ENCODE measurements at regions not wholly inside any gene's neighbourhood (a gene's known extent, or its start where the extent isn't known, plus 50 kb on each side); places are given as distances from the start of the nearest gene placed in this dataset.

- no peaks in the 10 kb centered on the region for H3K9me3 ChIP-seq
- H3K27ac ChIP-seq = no peak overlapping the region
- peaks cover 2% of the 10 kb centered on the region for H3K4me1 ChIP-seq
- no peak overlapping the region for H3K4me3 ChIP-seq
- no peaks in the 10 kb centered on the region for H3K36me3 ChIP-seq
- no peak for TF ChIP-seq POLR2AphosphoS5 (IDR thresholded peaks at IDR 0.05)
- TF ChIP-seq POLR2A (IDR thresholded peaks at IDR 0.05) = no peak
- no peak for TF ChIP-seq EP300 (IDR thresholded peaks at IDR 0.05)
- no peak for TF ChIP-seq CTCF (IDR thresholded peaks at IDR 0.05)
- no peaks in the 10 kb centered on the region for H3K27me3 ChIP-seq
- no peak for DNase-seq (ENCODE audit: low spot score in 2 of 2)
These were observed 226.1 kb upstream of the GJE1 start for GRCh38 chr6:141906569-141907080.

GRCh38 chr6:141890661-141891060 lies 242.1 kb upstream of the GJE1 start:
- TF ChIP-seq POLR2AphosphoS5 (IDR thresholded peaks at IDR 0.05) = no peak
- no peaks in the 10 kb centered on the region for H3K4me1 ChIP-seq
- no peaks in the 10 kb centered on the region for H3K27me3 ChIP-seq
- no peak for DNase-seq (ENCODE audit: low spot score in 2 of 2)
- no peaks in the 10 kb centered on the region for H3K36me3 ChIP-seq
- no peaks in the 10 kb centered on the region for H3K9me3 ChIP-seq
- 80% methylated on average over 2 of the region's 2 CpGs for WGBS
- no peak overlapping the region for H3K27ac ChIP-seq
- no peak overlapping the region for H3K4me3 ChIP-seq

GRCh38 chr6:141884850-141885249 lies 247.9 kb upstream of the GJE1 start:
- no peak overlapping the region for H3K27ac ChIP-seq
- no peak for TF ChIP-seq CTCF (IDR thresholded peaks at IDR 0.05)
- TF ChIP-seq EP300 (IDR thresholded peaks at IDR 0.05) = no peak
- no peak for TF ChIP-seq POLR2AphosphoS5 (IDR thresholded peaks at IDR 0.05)
- no peak for TF ChIP-seq POLR2A (IDR thresholded peaks at IDR 0.05)
- H3K9me3 ChIP-seq = peaks cover 7% of the 10 kb centered on the region
- 98% methylated on average over 2 of the region's 2 CpGs for WGBS
- no peaks in the 10 kb centered on the region for H3K27me3 ChIP-seq
- no peak for DNase-seq (ENCODE audit: low spot score in 2 of 2)
- no peaks in the 10 kb centered on the region for H3K4me1 ChIP-seq
- H3K4me3 ChIP-seq = no peak overlapping the region
- no peaks in the 10 kb centered on the region for H3K36me3 ChIP-seq

- Histone ChIP-seq H3K9me3 (no peaks in the 10 kb centered on the region), H3K36me3 (no peaks in the 10 kb centered on the region), H3K27ac (no peak overlapping the region), H3K4me1 (no peaks in the 10 kb centered on the region), H3K4me3 (no peak overlapping the region), H3K27me3 (no peaks in the 10 kb centered on the region)
- DNase-seq (ENCODE audit: low spot score in 2 of 2) = no peak
- TF ChIP-seq POLR2A (IDR thresholded peaks at IDR 0.05) (no peak), CTCF (IDR thresholded peaks at IDR 0.05) (no peak), POLR2AphosphoS5 (IDR thresholded peaks at IDR 0.05) (no peak), EP300 (IDR thresholded peaks at IDR 0.05) (no peak)
These were observed 254.0 kb upstream of the GJE1 start for GRCh38 chr6:141878686-141879085.

GRCh38 chr6:141877275-141877983 lies 255.3 kb upstream of the GJE1 start:
- TF ChIP-seq POLR2AphosphoS5 (IDR thresholded peaks at IDR 0.05) (no peak), EP300 (IDR thresholded peaks at IDR 0.05) (no peak), POLR2A (IDR thresholded peaks at IDR 0.05) (no peak), CTCF (IDR thresholded peaks at IDR 0.05) (no peak)
- Histone ChIP-seq H3K36me3 (no peaks in the 10 kb centered on the region), H3K4me1 (no peaks in the 10 kb centered on the region), H3K9me3 (no peaks in the 10 kb centered on the region), H3K27me3 (no peaks in the 10 kb centered on the region), H3K4me3 (no peak overlapping the region), H3K27ac (no peak overlapping the region)
- 94% methylated on average over 2 of the region's 2 CpGs for WGBS
- DNase-seq (ENCODE audit: low spot score in 2 of 2) = no peak
